Astrocyte (in vitro differentiated cells and primary cell): ENCODE measurements at regions not wholly inside any gene's neighbourhood (a gene's known extent, or its start where the extent isn't known, plus 50 kb on each side); places are given as distances from the start of the nearest gene placed in this dataset.

Experiments
- DNase-seq: peaks from one replicate; pipeline ENCODE4 v3.0.0-alpha.2; 2010; ENCODE audit warnings: low read depth
- FAIRE-seq: peaks from 2 replicates; lab custom pipeline; 2011; peaks lifted over from hg19 to GRCh38; lab: Jason Lieb, UNC
- H2AFZ ChIP-seq: 2 replicates; pipeline ENCODE4 v1.6.0; 2012; ENCODE audit warnings: low read depth, low read length, inconsistent platforms
- H3K27ac ChIP-seq: 2 replicates; pipeline ENCODE4 v1.5.1; 2011; ENCODE audit warnings: low read depth, low read length, inconsistent platforms
- H3K27me3 ChIP-seq: 2 replicates; pipeline ENCODE4 v1.6.0; 2011; ENCODE audit warnings: low read length, inconsistent platforms; ENCODE audit not compliant: insufficient read depth
- H3K36me3 ChIP-seq: 2 replicates; pipeline ENCODE4 v1.5.1; 2011; ENCODE audit warnings: low read length, inconsistent platforms; ENCODE audit not compliant: insufficient read depth
- H3K4me1 ChIP-seq: 2 replicates; pipeline ENCODE4 v1.5.1; 2011; ENCODE audit warnings: low read length, inconsistent platforms; ENCODE audit not compliant: insufficient read depth
- H3K4me2 ChIP-seq: 2 replicates; pipeline ENCODE4 v1.6.0; 2012; ENCODE audit warnings: low read length, inconsistent platforms
- H3K4me3 ChIP-seq: 2 replicates; pipeline ENCODE4 v1.5.1; 2011; ENCODE audit warnings: low read depth, mild to moderate bottlenecking, low read length, inconsistent platforms; ENCODE audit not compliant: insufficient read depth
- H3K79me2 ChIP-seq: 2 replicates; pipeline ENCODE4 v1.6.0; 2012; ENCODE audit warnings: mild to moderate bottlenecking, low read length, inconsistent platforms; ENCODE audit not compliant: insufficient read depth
- H3K9ac ChIP-seq: 2 replicates; pipeline ENCODE4 v1.6.0; 2012; ENCODE audit warnings: mild to moderate bottlenecking, low read length, inconsistent platforms
- H3K9me3 ChIP-seq: 2 replicates; pipeline ENCODE4 v1.5.1; 2012; ENCODE audit warnings: low read depth, mild to moderate bottlenecking, low read length, inconsistent platforms; ENCODE audit not compliant: insufficient read depth
- H4K20me1 ChIP-seq: 2 replicates; pipeline ENCODE4 v1.6.0; 2012; ENCODE audit warnings: low read length, inconsistent platforms; ENCODE audit not compliant: insufficient read depth
- H3K27ac Mint-ChIP-seq: one replicate; pipeline ENCODE4 v1.8.0; 2021; ENCODE audit warnings: mild to moderate bottlenecking, mixed read lengths; ENCODE audit not compliant: unreplicated experiment
- H3K27me3 Mint-ChIP-seq: one replicate; pipeline ENCODE4 v1.8.0; 2021; ENCODE audit warnings: low read depth, mixed read lengths; ENCODE audit not compliant: unreplicated experiment
- H3K36me3 Mint-ChIP-seq: one replicate; pipeline ENCODE4 v1.8.0; 2021; ENCODE audit warnings: low read depth, mixed read lengths; ENCODE audit not compliant: unreplicated experiment
- H3K4me1 Mint-ChIP-seq: one replicate; pipeline ENCODE4 v1.8.0; 2021; ENCODE audit warnings: low read depth, mixed read lengths; ENCODE audit not compliant: unreplicated experiment
- H3K4me3 Mint-ChIP-seq: one replicate; pipeline ENCODE4 v1.8.0; 2021; ENCODE audit warnings: mild to moderate bottlenecking, moderate library complexity, mixed read lengths; ENCODE audit not compliant: unreplicated experiment
- H3K9me3 Mint-ChIP-seq: one replicate; pipeline ENCODE4 v1.8.0; 2021; ENCODE audit warnings: mild to moderate bottlenecking, mixed read lengths; ENCODE audit not compliant: unreplicated experiment
- EZH2 ChIP-seq: IDR thresholded peaks from 2 replicates; pipeline ENCODE4 v1.6.1; 2012; ENCODE audit warnings: mild to moderate bottlenecking, low read length, inconsistent platforms; ENCODE audit not compliant: insufficient read depth
- TF ChIP-seq, protein P1 (sequence below): IDR thresholded peaks from 2 replicates; pipeline ENCODE4 v1.5.1; 2011; ENCODE audit warnings: low read depth, mild to moderate bottlenecking, inconsistent platforms, low read length, moderate library complexity; ENCODE audit not compliant: insufficient read depth

DNA sequence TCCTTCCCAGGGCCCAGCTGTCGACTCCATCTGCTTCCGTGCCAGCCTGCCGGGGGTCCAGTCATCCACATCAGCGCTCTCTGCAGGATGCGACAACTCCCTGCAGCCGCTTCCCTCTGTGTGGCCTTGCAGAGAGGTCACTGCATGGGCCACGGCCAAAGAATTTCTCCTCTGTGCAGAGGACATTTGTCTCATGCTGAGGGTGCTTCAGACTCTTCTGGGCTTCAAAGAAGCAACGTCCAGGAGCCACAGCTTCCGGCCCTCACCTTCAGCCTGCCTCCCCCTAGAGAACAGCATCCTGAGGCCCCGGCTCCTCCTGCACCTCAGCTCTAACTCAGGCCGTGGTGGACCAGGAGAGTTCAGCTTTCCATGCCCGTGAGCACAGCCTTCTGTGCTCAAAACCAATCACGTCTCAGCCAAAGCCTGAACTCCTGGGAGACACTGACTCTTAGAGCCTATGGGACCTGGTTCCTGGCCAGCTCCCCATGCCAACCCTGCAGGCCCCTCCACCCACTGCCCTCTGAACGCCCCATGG lies 258.9 kb downstream of the BRD1 start:
- Histone ChIP-seq H2AFZ (no peak overlapping the region), H3K36me3 (no peaks in the 10 kb centered on the region), H3K27ac (no peak overlapping the region), H4K20me1 (no peaks in the 10 kb centered on the region), H3K9ac (no peak overlapping the region), H3K27me3 (no peaks in the 10 kb centered on the region), H3K9me3 (peaks cover 3% of the 10 kb centered on the region), H3K4me2 (no peak overlapping the region), H3K4me1 (no peaks in the 10 kb centered on the region), H3K79me2 (no peaks in the 10 kb centered on the region), H3K4me3 (no peak overlapping the region)
- Mint-ChIP-seq H3K9me3 (no peaks in the 10 kb centered on the region), H3K27ac (no peak overlapping the region), H3K27me3 (peaks cover 4% of the 10 kb centered on the region), H3K4me1 (no peaks in the 10 kb centered on the region), H3K36me3 (no peaks in the 10 kb centered on the region), H3K4me3 (no peak overlapping the region)
- FAIRE-seq = no peak
- TF ChIP-seq, protein P1, sequence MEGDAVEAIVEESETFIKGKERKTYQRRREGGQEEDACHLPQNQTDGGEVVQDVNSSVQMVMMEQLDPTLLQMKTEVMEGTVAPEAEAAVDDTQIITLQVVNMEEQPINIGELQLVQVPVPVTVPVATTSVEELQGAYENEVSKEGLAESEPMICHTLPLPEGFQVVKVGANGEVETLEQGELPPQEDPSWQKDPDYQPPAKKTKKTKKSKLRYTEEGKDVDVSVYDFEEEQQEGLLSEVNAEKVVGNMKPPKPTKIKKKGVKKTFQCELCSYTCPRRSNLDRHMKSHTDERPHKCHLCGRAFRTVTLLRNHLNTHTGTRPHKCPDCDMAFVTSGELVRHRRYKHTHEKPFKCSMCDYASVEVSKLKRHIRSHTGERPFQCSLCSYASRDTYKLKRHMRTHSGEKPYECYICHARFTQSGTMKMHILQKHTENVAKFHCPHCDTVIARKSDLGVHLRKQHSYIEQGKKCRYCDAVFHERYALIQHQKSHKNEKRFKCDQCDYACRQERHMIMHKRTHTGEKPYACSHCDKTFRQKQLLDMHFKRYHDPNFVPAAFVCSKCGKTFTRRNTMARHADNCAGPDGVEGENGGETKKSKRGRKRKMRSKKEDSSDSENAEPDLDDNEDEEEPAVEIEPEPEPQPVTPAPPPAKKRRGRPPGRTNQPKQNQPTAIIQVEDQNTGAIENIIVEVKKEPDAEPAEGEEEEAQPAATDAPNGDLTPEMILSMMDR = no peak
- no peak for TF ChIP-seq EZH2
- DNase-seq = no peak

DNA sequence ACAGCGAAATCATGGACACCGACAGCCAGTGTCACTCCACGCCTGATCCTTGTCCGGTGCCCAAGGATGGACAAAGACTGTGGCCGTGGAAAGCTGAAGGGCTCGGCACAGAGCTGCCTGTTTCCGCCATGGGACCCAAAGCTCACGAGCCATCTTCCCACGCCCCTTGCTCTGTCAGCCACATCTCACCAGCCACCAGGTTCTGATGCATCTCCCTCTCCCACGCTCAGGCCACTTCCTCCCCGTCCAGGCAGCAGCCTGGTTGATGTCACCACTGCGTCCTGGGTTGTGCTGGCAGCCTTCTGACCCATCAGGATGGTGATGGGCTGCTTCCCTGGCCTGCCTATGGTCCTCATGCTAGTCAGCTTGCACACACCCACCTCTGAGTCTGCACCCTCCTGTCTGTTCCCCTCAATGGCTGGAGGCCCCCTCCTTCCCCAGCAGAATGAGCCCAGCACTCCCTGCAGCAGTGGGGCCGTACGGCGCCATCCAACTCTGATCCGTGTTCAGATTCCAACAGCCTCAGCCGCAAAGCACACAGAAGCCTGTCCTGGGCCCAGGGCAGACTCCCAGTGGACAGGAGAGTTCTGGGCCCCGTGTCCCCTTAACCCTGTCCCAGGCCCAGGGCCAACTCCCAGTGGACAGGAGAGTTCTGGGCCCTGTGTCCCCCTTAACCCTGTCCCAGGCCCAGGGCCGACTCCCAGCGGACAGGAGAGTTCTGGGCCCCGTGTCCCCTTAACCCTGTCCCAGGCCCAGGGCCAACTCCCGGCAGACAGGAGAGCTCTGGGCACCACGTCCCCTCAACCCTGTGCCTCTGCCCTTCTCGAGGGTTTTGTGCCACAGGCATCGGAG lies 259.5 kb downstream of the BRD1 start:
- Histone ChIP-seq H3K36me3 (no peaks in the 10 kb centered on the region), H3K79me2 (no peaks in the 10 kb centered on the region), H3K4me2 (no peak overlapping the region), H3K9ac (no peak overlapping the region), H3K4me3 (no peak overlapping the region), H2AFZ (no peak overlapping the region), H3K27me3 (no peaks in the 10 kb centered on the region), H3K4me1 (no peaks in the 10 kb centered on the region), H3K27ac (no peak overlapping the region), H4K20me1 (no peaks in the 10 kb centered on the region), H3K9me3 (peaks cover 7% of the 10 kb centered on the region)
- FAIRE-seq (no peak), DNase-seq (no peak)
- Mint-ChIP-seq H3K36me3 (no peaks in the 10 kb centered on the region), H3K9me3 (no peaks in the 10 kb centered on the region), H3K4me1 (no peaks in the 10 kb centered on the region), H3K27ac (no peak overlapping the region), H3K27me3 (peaks cover 4% of the 10 kb centered on the region), H3K4me3 (no peak overlapping the region)
- no peak for TF ChIP-seq EZH2
- TF ChIP-seq, protein P1 = no peak

DNA sequence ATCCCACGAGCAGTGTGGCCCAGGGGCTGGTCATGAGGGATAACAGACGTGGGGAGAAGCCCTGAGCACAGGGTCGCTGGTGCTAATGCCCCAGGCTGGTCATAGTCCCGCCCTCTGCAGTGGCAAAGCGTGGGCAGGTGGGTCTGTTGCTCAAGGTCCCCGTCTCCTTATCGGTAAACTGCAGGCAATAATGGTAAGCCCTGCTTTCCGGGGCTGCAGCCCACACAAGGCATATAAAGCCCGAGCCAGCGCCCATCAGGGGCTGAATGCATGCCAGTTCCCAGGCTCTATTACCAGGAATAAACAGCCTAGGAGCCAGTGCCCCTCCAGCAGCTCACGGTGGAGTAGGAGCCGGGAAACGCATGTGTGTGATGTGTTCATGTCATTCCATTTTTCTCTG lies 261.0 kb downstream of the BRD1 start:
- Histone ChIP-seq H3K27ac (no peak overlapping the region), H3K9ac (no peak overlapping the region), H3K27me3 (no peaks in the 10 kb centered on the region), H3K4me1 (no peaks in the 10 kb centered on the region), H4K20me1 (no peaks in the 10 kb centered on the region), H3K36me3 (no peaks in the 10 kb centered on the region), H3K4me3 (no peak overlapping the region), H3K9me3 (peaks cover 11% of the 10 kb centered on the region), H3K4me2 (no peak overlapping the region), H2AFZ (no peak overlapping the region), H3K79me2 (no peaks in the 10 kb centered on the region)
- DNase-seq = no peak
- Mint-ChIP-seq H3K4me1 (no peaks in the 10 kb centered on the region), H3K4me3 (no peak overlapping the region), H3K9me3 (no peaks in the 10 kb centered on the region), H3K36me3 (no peaks in the 10 kb centered on the region), H3K27me3 (peaks cover 3% of the 10 kb centered on the region), H3K27ac (no peak overlapping the region)
- no peak for TF ChIP-seq EZH2
- TF ChIP-seq, protein P1 = no peak
- FAIRE-seq = no peak
